HCT116 (cell line): ENCODE measurements at regions not wholly inside any gene's neighbourhood (a gene's known extent, or its start where the extent isn't known, plus 50 kb on each side); places are given as distances from the start of the nearest gene placed in this dataset.

Experiments used
- ATAC-seq: fragments of 200-7000 bp; cut with Tn5 transposase; 2 replicates; pipeline ENCODE4 v1.9.1; 2020; ENCODE audit warnings: mild to moderate bottlenecking, moderate library complexity
- BruUV-seq: library from RNA; stranded (reverse); fragments of 400-500 nt; replicated peaks from 2 replicates; lab custom pipeline; 2021; lab: Mats Ljungman, UMichigan
- CTCF ChIA-PET: fragments of 300-600 bp; sonication (Branson Sonifier 250); formaldehyde crosslinking; loops from one replicate; lab custom pipeline; 2021; ENCODE audit warnings: antibody characterized with exemption; lab: Charles Lee
- POLR2A ChIA-PET: fragments of 300-600, 350-600 bp; sonication (Branson Sonifier 250); formaldehyde crosslinking; loops from one replicate; lab custom pipeline; 2021; ENCODE audit warnings: antibody characterized with exemption; lab: Charles Lee
- RAD21 ChIA-PET, 2 experiments: fragments of 300-600 bp; sonication (Branson Sonifier 250); formaldehyde crosslinking; loops; one replicate each; lab custom pipeline; 2023; ENCODE audit warnings: low total read pairs in 2 of 2; ENCODE audit not compliant: uncharacterized antibody in 2 of 2, unreplicated experiment in 2 of 2, low non-redundant PET in 1 of 2; lab: Charles Lee
- DNase-seq: peaks from one replicate; pipeline ENCODE4 v3.0.0-alpha.2; 2010; ENCODE audit warnings: low read depth, low spot score
- H2AFZ ChIP-seq: fragments of 200-600 bp; shearing (Covaris generic), sonication (generic); 2 replicates; pipeline ENCODE4 v1.6.1; 2017; ENCODE audit warnings: low read depth, mixed run types, mixed read lengths, antibody characterized with exemption, low read length; ENCODE audit not compliant: poor library complexity, severe bottlenecking
- H3K27ac ChIP-seq: 2 replicates; pipeline ENCODE4 v1.5.1; 2012; ENCODE audit warnings: low read depth, low read length
- H3K27me3 ChIP-seq: fragments of 200-600 bp; sonication (generic); 2 replicates; pipeline ENCODE4 v1.6.1; 2016; ENCODE audit warnings: mixed run types, low read length, mixed read lengths; ENCODE audit not compliant: insufficient read depth
- H3K36me3 ChIP-seq, 2 experiments: fragments of 200-500 bp in 1 of 2; fragments of 200-600 bp in 1 of 2; sonication (Bioruptor generic) in 1 of 2; sonication (generic) in 1 of 2; 2 replicates each; pipeline versions ENCODE4 v1.5.1 to v1.6.1; 2014 to 2016; ENCODE audit warnings: low read length in 2 of 2, inconsistent platforms in 1 of 2, mixed read lengths in 1 of 2, mixed run types in 1 of 2; ENCODE audit not compliant: insufficient read depth in 2 of 2, control insufficient read depth in 1 of 2
- H3K4me1 ChIP-seq, 2 experiments: fragments of 200-600 bp in 1 of 2; sonication (generic) in 1 of 2; 2 replicates each; pipeline versions ENCODE4 v1.5.1 to v1.6.1; 2012 to 2017; ENCODE audit warnings: low read length in 2 of 2, inconsistent platforms in 1 of 2, mild to moderate bottlenecking in 1 of 2, mixed read lengths in 1 of 2, mixed run types in 1 of 2, moderate library complexity in 1 of 2; ENCODE audit not compliant: insufficient read depth in 2 of 2, control insufficient read depth in 1 of 2
- H3K4me2 ChIP-seq: fragments of 200-600 bp; sonication (generic); 2 replicates; pipeline ENCODE4 v1.6.1; 2017; ENCODE audit warnings: mixed run types, low read length, mixed read lengths
- H3K4me3 ChIP-seq, 2 experiments: fragments of 200-600 bp in 1 of 2; sonication (generic) in 1 of 2; replicated peaks in 1 of 2; 2 replicates each; pipeline ENCODE4 v1.5.1; 2011 to 2016; ENCODE audit warnings: low read length in 2 of 2, control low read depth in 1 of 2, low read depth in 1 of 2, mild to moderate bottlenecking in 1 of 2, mixed read lengths in 1 of 2, mixed run types in 1 of 2
- H3K79me2 ChIP-seq: fragments of 200-600 bp; sonication (generic); 2 replicates; pipeline ENCODE4 v1.6.1; 2017; ENCODE audit warnings: mild to moderate bottlenecking, mixed run types, low read length, moderate library complexity, mixed read lengths; ENCODE audit not compliant: insufficient read depth
- H3K9ac ChIP-seq: fragments of 200-600 bp; sonication (generic); 2 replicates; pipeline ENCODE4 v1.6.1; 2016; ENCODE audit warnings: low read length, mixed read lengths
- H3K9me2 ChIP-seq: fragments of 200-600 bp; sonication (generic), shearing (Covaris generic); 2 replicates; pipeline ENCODE4 v1.6.1; 2017; ENCODE audit warnings: mixed run types, mild to moderate bottlenecking, moderate library complexity; ENCODE audit not compliant: insufficient read depth
- H3K9me3 ChIP-seq, 2 experiments: fragments of 200-500 bp in 1 of 2; fragments of 200-600 bp in 1 of 2; sonication (Bioruptor generic) in 1 of 2; sonication (generic) in 1 of 2; 2 replicates each; pipeline ENCODE4 v1.6.1; 2014 to 2017; ENCODE audit warnings: low read length in 2 of 2, mixed read lengths in 2 of 2, inconsistent platforms in 1 of 2, low read depth in 1 of 2, mild to moderate bottlenecking in 1 of 2, mixed run types in 1 of 2, moderate library complexity in 1 of 2; ENCODE audit not compliant: control insufficient read depth in 1 of 2, insufficient read depth in 1 of 2
- H4K20me1 ChIP-seq: fragments of 200-600 bp; sonication (generic), shearing (Covaris generic); 2 replicates; pipeline ENCODE4 v1.6.1; 2017; ENCODE audit warnings: mixed run types, mild to moderate bottlenecking, moderate library complexity; ENCODE audit not compliant: insufficient read depth
- CEBPB ChIP-seq: IDR thresholded peaks from 2 replicates; pipeline ENCODE4 v1.6.1; 2012; ENCODE audit warnings: low read depth
- EGR1 ChIP-seq: IDR thresholded peaks from 2 replicates; pipeline ENCODE4 v1.6.1; 2012; ENCODE audit warnings: low read depth
- ELF1 ChIP-seq: IDR thresholded peaks from 2 replicates; pipeline ENCODE4 v1.6.1; 2012; ENCODE audit warnings: low read depth, borderline replicate concordance
- EZH2 ChIP-seq: fragments of 200-600 bp; sonication (generic); IDR thresholded peaks from 2 replicates; pipeline ENCODE4 v1.6.1; 2017; ENCODE audit warnings: antibody characterized with exemption, mixed run types
- EZH2phosphoT487 ChIP-seq: fragments of 200-600 bp; IDR thresholded peaks from 2 replicates; pipeline ENCODE4 v1.6.1; 2018; ENCODE audit warnings: antibody characterized with exemption, borderline replicate concordance
- FOSL1 ChIP-seq: IDR thresholded peaks from 2 replicates; pipeline ENCODE4 v1.6.1; 2012; ENCODE audit warnings: low read depth
- POLR2A ChIP-seq: IDR thresholded peaks from 2 replicates; pipeline ENCODE4 v1.7.0; 2011; ENCODE audit warnings: borderline replicate concordance; ENCODE audit not compliant: insufficient read depth, insufficient read length; ENCODE audit errors: extremely low read depth
- POLR2AphosphoS5 ChIP-seq: IDR thresholded peaks from 2 replicates; pipeline ENCODE4 v1.6.1; 2011; ENCODE audit warnings: mild to moderate bottlenecking, low read depth, low read length, moderate library complexity
- RAD21 ChIP-seq: IDR thresholded peaks from 2 replicates; pipeline ENCODE4 v1.6.1; 2012; ENCODE audit warnings: low read depth, mild to moderate bottlenecking
- SIN3A ChIP-seq: IDR thresholded peaks from 2 replicates; pipeline ENCODE4 v1.6.1; 2012; ENCODE audit warnings: low read depth
- SP1 ChIP-seq: IDR thresholded peaks from 2 replicates; pipeline ENCODE4 v1.6.1; 2012; ENCODE audit warnings: low read depth
- SRF ChIP-seq: IDR thresholded peaks from 2 replicates; pipeline ENCODE4 v1.6.1; 2012; ENCODE audit warnings: low read depth
- YY1 ChIP-seq: IDR thresholded peaks from 2 replicates; pipeline ENCODE4 v1.6.1; 2011; ENCODE audit warnings: low read length, low read depth, moderate library complexity, mild to moderate bottlenecking; ENCODE audit not compliant: insufficient replicate concordance; ENCODE audit errors: extremely low read depth
- ZFX ChIP-seq: fragments of 450-650 bp; IDR thresholded peaks from 2 replicates; pipeline ENCODE4 v1.6.1; 2017
- ZNF274 ChIP-seq: fragments of 200-500 bp; sonication (Bioruptor generic); IDR thresholded peaks from 2 replicates; pipeline ENCODE4 v1.6.1; 2014; ENCODE audit warnings: mild to moderate bottlenecking, low read depth, low read length, inconsistent platforms
- intact Hi-C: fragments of 100-400 bp; cut with micrococcal nuclease; formaldehyde crosslinking; loops from 2 replicates; pipeline ENCODE4 v1.10.0; 2022
- TF ChIP-seq, protein P1 (sequence below): IDR thresholded peaks from 2 replicates; pipeline ENCODE4 v1.6.1; 2012; ENCODE audit warnings: low read depth
- TF ChIP-seq, protein P2 (sequence below): IDR thresholded peaks from 2 replicates; pipeline ENCODE4 v1.6.1; 2011; ENCODE audit warnings: mild to moderate bottlenecking, low read length, moderate library complexity; ENCODE audit not compliant: insufficient replicate concordance; ENCODE audit errors: extremely low read depth
- TF ChIP-seq, protein P3 (sequence below): IDR thresholded peaks from 2 replicates; pipeline ENCODE4 v1.6.1; 2012
- TF ChIP-seq, protein P4 (sequence below), 3 experiments: fragments of 200-600 bp in 1 of 3; sonication (generic) in 1 of 3; IDR thresholded peaks in 2 of 3; conservative IDR thresholded peaks in 1 of 3; 2 replicates each; pipeline ENCODE4 v1.5.1; 2012 to 2017; ENCODE audit warnings: low read depth in 2 of 3, low read length in 2 of 3, antibody characterized with exemption in 1 of 3, borderline replicate concordance in 1 of 3, control low read depth in 1 of 3, mild to moderate bottlenecking in 1 of 3, mixed read lengths in 1 of 3, mixed run types in 1 of 3, moderate library complexity in 1 of 3; ENCODE audit not compliant: insufficient read depth in 1 of 3

DNA sequence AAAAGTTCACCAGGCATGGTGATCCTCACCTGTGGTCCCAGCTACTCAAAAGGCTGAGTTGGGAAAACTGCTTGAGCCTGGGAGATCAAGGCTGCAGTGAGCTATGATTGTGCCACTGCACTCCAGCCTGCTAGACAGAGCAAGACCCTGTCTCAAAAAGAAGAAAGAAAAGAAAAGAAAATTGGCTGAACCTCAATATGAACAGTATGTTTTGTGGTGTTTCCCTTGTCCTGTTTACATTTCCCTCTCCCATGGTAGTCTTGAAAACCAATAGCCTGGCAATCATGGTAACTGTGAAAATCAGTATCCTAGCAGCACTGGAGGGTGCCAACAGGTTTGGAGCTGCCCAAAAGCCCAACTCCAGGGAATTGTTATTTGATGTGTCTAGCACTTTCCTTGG is 174.1 kb upstream of the NR4A3 start:
- no TSS peak for BruUV-seq
- no peak for DNase-seq
- TF ChIP-seq CEBPB (no peak), RAD21 (no peak), POLR2AphosphoS5 (no peak), EZH2phosphoT487 (no peak), FOSL1 (no peak), POLR2A (no peak), EZH2 (no peak), ELF1 (no peak), EGR1 (no peak), SP1 (no peak), SRF (no peak), ZNF274 (no peak), ZFX (no peak), SIN3A (no peak), YY1 (no peak)
- TF ChIP-seq, protein P1, sequence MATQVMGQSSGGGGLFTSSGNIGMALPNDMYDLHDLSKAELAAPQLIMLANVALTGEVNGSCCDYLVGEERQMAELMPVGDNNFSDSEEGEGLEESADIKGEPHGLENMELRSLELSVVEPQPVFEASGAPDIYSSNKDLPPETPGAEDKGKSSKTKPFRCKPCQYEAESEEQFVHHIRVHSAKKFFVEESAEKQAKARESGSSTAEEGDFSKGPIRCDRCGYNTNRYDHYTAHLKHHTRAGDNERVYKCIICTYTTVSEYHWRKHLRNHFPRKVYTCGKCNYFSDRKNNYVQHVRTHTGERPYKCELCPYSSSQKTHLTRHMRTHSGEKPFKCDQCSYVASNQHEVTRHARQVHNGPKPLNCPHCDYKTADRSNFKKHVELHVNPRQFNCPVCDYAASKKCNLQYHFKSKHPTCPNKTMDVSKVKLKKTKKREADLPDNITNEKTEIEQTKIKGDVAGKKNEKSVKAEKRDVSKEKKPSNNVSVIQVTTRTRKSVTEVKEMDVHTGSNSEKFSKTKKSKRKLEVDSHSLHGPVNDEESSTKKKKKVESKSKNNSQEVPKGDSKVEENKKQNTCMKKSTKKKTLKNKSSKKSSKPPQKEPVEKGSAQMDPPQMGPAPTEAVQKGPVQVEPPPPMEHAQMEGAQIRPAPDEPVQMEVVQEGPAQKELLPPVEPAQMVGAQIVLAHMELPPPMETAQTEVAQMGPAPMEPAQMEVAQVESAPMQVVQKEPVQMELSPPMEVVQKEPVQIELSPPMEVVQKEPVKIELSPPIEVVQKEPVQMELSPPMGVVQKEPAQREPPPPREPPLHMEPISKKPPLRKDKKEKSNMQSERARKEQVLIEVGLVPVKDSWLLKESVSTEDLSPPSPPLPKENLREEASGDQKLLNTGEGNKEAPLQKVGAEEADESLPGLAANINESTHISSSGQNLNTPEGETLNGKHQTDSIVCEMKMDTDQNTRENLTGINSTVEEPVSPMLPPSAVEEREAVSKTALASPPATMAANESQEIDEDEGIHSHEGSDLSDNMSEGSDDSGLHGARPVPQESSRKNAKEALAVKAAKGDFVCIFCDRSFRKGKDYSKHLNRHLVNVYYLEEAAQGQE: no peak
- TF ChIP-seq, protein P2, sequence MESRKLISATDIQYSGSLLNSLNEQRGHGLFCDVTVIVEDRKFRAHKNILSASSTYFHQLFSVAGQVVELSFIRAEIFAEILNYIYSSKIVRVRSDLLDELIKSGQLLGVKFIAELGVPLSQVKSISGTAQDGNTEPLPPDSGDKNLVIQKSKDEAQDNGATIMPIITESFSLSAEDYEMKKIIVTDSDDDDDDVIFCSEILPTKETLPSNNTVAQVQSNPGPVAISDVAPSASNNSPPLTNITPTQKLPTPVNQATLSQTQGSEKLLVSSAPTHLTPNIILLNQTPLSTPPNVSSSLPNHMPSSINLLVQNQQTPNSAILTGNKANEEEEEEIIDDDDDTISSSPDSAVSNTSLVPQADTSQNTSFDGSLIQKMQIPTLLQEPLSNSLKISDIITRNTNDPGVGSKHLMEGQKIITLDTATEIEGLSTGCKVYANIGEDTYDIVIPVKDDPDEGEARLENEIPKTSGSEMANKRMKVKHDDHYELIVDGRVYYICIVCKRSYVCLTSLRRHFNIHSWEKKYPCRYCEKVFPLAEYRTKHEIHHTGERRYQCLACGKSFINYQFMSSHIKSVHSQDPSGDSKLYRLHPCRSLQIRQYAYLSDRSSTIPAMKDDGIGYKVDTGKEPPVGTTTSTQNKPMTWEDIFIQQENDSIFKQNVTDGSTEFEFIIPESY: no peak
- TF ChIP-seq, protein P3, sequence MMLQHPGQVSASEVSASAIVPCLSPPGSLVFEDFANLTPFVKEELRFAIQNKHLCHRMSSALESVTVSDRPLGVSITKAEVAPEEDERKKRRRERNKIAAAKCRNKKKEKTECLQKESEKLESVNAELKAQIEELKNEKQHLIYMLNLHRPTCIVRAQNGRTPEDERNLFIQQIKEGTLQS: no peak
- TF ChIP-seq, protein P4, sequence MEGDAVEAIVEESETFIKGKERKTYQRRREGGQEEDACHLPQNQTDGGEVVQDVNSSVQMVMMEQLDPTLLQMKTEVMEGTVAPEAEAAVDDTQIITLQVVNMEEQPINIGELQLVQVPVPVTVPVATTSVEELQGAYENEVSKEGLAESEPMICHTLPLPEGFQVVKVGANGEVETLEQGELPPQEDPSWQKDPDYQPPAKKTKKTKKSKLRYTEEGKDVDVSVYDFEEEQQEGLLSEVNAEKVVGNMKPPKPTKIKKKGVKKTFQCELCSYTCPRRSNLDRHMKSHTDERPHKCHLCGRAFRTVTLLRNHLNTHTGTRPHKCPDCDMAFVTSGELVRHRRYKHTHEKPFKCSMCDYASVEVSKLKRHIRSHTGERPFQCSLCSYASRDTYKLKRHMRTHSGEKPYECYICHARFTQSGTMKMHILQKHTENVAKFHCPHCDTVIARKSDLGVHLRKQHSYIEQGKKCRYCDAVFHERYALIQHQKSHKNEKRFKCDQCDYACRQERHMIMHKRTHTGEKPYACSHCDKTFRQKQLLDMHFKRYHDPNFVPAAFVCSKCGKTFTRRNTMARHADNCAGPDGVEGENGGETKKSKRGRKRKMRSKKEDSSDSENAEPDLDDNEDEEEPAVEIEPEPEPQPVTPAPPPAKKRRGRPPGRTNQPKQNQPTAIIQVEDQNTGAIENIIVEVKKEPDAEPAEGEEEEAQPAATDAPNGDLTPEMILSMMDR (IDR thresholded peaks at IDR 0.05 in 2 of 3, conservative IDR thresholded peaks at IDR 0.05 in 1 of 3; ENCODE audit: borderline replicate concordance in 1 of 3, insufficient read depth in 1 of 3, low read depth in 2 of 3, low read length in 2 of 3): no peak
- TF ChIP-seq, all 23 proteins: peak for 0
- ATAC-seq: no peak
- no peaks in the 10 kb centered on the region for H3K79me2 ChIP-seq
- H3K36me3 ChIP-seq: no peaks in the 10 kb centered on the region
- RAD21 ChIA-PET: no interaction called here
- CTCF ChIA-PET: no interaction called here
- no peak overlapping the region for H3K4me3 ChIP-seq
- H3K4me1 ChIP-seq: no peaks in the 10 kb centered on the region
- no peak overlapping the region for H2AFZ ChIP-seq
- no peak overlapping the region for H3K9ac ChIP-seq
- no peaks in the 10 kb centered on the region for H3K9me3 ChIP-seq
- H3K4me2 ChIP-seq: no peak overlapping the region
- no peak overlapping the region for H3K27ac ChIP-seq
- POLR2A ChIA-PET: no interaction called here
- no peaks in the 10 kb centered on the region for H3K9me2 ChIP-seq
- intact Hi-C loops: no loop called here
- no peaks in the 10 kb centered on the region for H3K27me3 ChIP-seq
- H4K20me1 ChIP-seq: no peaks in the 10 kb centered on the region
